Smooth muscle cell (in vitro differentiated cells): ENCODE measurements at regions not wholly inside any gene's neighbourhood (a gene's known extent, or its start where the extent isn't known, plus 50 kb on each side); places are given as distances from the start of the nearest gene placed in this dataset.
"Not testable (repeated sequence)": the region's sequence is repeated elsewhere in the genome, so short reads cannot be mapped to it uniquely, and the experiment has no call there.

Experiments
- DNase-seq: peaks from one replicate; lab custom pipeline; 2025; ENCODE audit not compliant: unreplicated experiment; lab: John Stamatoyannopoulos, UW
- H2AFZ ChIP-seq: fragments of 200-600 bp; sonication (generic); 2 replicates; pipeline ENCODE4 v1.6.0; 2016; ENCODE audit warnings: antibody characterized with exemption, low read depth, mild to moderate bottlenecking
- H3F3A ChIP-seq: fragments of 200-600 bp; sonication (generic); 2 replicates; pipeline ENCODE4 v1.6.0; 2017; ENCODE audit warnings: antibody characterized with exemption, low read depth
- H3K27ac ChIP-seq: fragments of 200-600 bp; sonication (generic); 2 replicates; pipeline ENCODE4 v1.5.1; 2016; ENCODE audit warnings: low read depth, mild to moderate bottlenecking
- H3K27me3 ChIP-seq: fragments of 200-600 bp; sonication (generic); 2 replicates; pipeline ENCODE4 v1.6.1; 2016; ENCODE audit warnings: low read depth, mild to moderate bottlenecking
- H3K36me3 ChIP-seq: fragments of 200-600 bp; sonication (generic); 2 replicates; pipeline ENCODE4 v1.5.1; 2016; ENCODE audit warnings: low read depth
- H3K4me1 ChIP-seq: fragments of 200-600 bp; sonication (generic); 2 replicates; pipeline ENCODE4 v1.5.1; 2016; ENCODE audit warnings: low read depth
- H3K4me2 ChIP-seq: fragments of 200-600 bp; sonication (generic); 2 replicates; pipeline ENCODE4 v1.6.0; 2016; ENCODE audit warnings: mild to moderate bottlenecking
- H3K4me3 ChIP-seq: fragments of 200-600 bp; sonication (generic); 2 replicates; pipeline ENCODE4 v1.5.1; 2016; ENCODE audit warnings: mild to moderate bottlenecking
- H3K79me2 ChIP-seq: fragments of 200-600 bp; sonication (generic); 2 replicates; pipeline ENCODE4 v1.6.0; 2016; ENCODE audit warnings: low read depth, mild to moderate bottlenecking
- H3K9ac ChIP-seq: fragments of 200-600 bp; sonication (generic); 2 replicates; pipeline ENCODE4 v1.6.0; 2016; ENCODE audit warnings: low read depth
- H3K9me3 ChIP-seq: fragments of 200-600 bp; sonication (generic); replicated peaks from 2 replicates; pipeline ENCODE4 v1.5.1; 2016; ENCODE audit warnings: low read depth
- H4K20me1 ChIP-seq: fragments of 200-600 bp; sonication (generic); 2 replicates; pipeline ENCODE4 v1.6.0; 2016; ENCODE audit warnings: low read depth
- CTCF ChIP-seq: fragments of 200-600 bp; sonication (generic); IDR thresholded peaks from 2 replicates; pipeline ENCODE4 v1.5.1; 2017; ENCODE audit warnings: borderline replicate concordance, mild to moderate bottlenecking, antibody characterized with exemption; ENCODE audit not compliant: insufficient read depth, poor library complexity, severe bottlenecking
- WGBS: methylation state at CpG from one replicate; pipeline ENCODE4 v1.1.7; 2016; ENCODE audit warnings: low lambda C conversion rate; 5-methylcytosine and 5-hydroxymethylcytosine counted together

- WGBS: 75% methylated on average over 6 of the region's 6 CpGs
- Histone ChIP-seq H3K4me2 (no peak overlapping the region), H2AFZ (no peak overlapping the region), H3K9me3 (no peaks in the 10 kb centered on the region), H3K4me1 (no peaks in the 10 kb centered on the region), H3K4me3 (no peak overlapping the region), H3K36me3 (no peaks in the 10 kb centered on the region), H3K27ac (no peak overlapping the region), H3K79me2 (no peaks in the 10 kb centered on the region), H3K27me3 (no peaks in the 10 kb centered on the region), H3K9ac (no peak overlapping the region), H3F3A (no peaks in the 10 kb centered on the region), H4K20me1 (no peaks in the 10 kb centered on the region)
- TF ChIP-seq CTCF: no peak
- DNase-seq: no peak
Measured at GRCh38 chr2:114294741-114295140, 147.7 kb upstream of the DPP10 start.

DNA sequence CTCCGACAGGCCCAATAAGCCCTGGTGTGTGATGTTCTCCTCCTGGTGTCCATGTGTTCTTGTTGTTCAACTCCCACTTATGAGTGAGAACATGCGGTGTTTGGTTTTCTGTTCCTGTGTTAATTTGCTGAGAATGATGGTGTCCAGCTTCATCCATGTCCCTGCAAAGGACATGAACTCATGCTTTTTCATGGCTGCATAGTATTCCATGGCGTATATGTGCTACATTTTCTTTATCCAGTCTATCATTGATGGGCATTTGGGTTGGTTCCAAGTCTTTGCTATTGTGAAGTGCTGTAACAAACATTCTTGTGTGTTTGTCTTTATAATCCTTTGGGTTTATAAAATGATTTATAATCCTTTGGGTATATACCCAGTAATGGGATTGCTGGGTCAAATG is 142.1 kb upstream of the DPP10 start:
- not testable (repeated sequence) for H3K79me2 ChIP-seq, H4K20me1 ChIP-seq, H3K4me3 ChIP-seq, H2AFZ ChIP-seq, H3K36me3 ChIP-seq, H3K9me3 ChIP-seq, H3K4me1 ChIP-seq, H3K9ac ChIP-seq, H3K27me3 ChIP-seq, DNase-seq, H3F3A ChIP-seq, H3K4me2 ChIP-seq, H3K27ac ChIP-seq
- WGBS: 93% methylated on average over 3 of the region's 3 CpGs

- Histone ChIP-seq H3K27ac (no peak overlapping the region), H3K4me1 (no peaks in the 10 kb centered on the region), H3K4me3 (no peak overlapping the region), H3K9me3 (no peaks in the 10 kb centered on the region), H3K4me2 (no peak overlapping the region), H2AFZ (no peak overlapping the region), H3K9ac (no peak overlapping the region), H3K36me3 (no peaks in the 10 kb centered on the region), H3K79me2 (no peaks in the 10 kb centered on the region), H3K27me3 (no peaks in the 10 kb centered on the region), H4K20me1 (no peaks in the 10 kb centered on the region), H3F3A (no peaks in the 10 kb centered on the region)
- WGBS: 90% methylated on average over 2 of the region's 2 CpGs
- no peak for DNase-seq
- no peak for TF ChIP-seq CTCF
Measured at GRCh38 chr2:114316532-114317300, 125.7 kb upstream of the DPP10 start.

DNA sequence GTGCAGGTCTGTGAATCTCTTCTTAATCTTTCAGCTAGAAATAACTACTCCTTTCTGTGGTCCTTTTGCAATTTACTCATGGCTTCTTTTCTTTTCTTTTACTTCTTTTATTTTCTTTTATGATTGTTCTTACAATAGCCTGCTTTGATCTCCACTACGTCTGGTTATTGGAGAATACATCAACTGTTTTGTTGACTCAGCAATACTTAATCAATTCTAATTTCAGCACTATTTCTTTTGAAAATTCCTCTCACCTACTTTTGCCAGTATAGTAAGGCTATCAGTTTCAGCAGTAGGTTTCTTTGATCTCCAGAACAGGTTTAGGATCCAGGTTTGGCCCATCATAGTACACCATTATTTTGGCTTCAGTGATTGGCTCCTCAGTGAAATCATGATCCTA is 111.8 kb upstream of the DPP10 start:
- no peaks in the 10 kb centered on the region for H3K4me1 ChIP-seq
- H3K27ac ChIP-seq: no peak overlapping the region
- no peak overlapping the region for H3K9ac ChIP-seq
- no peak overlapping the region for H3K4me2 ChIP-seq
- no peak for TF ChIP-seq CTCF
- no peaks in the 10 kb centered on the region for H3K9me3 ChIP-seq
- H3F3A ChIP-seq: no peaks in the 10 kb centered on the region
- WGBS: 80% methylated on average over 1 of the region's 1 CpG
- no peak overlapping the region for H3K4me3 ChIP-seq
- no peaks in the 10 kb centered on the region for H3K27me3 ChIP-seq
- H3K36me3 ChIP-seq: no peaks in the 10 kb centered on the region
- DNase-seq: no peak
- H4K20me1 ChIP-seq: no peaks in the 10 kb centered on the region
- no peak overlapping the region for H2AFZ ChIP-seq
- no peaks in the 10 kb centered on the region for H3K79me2 ChIP-seq
